ENCODE measurements at regions not wholly inside any gene's neighbourhood (a gene's known extent, or its start where the extent isn't known, plus 50 kb on each side); places are given as distances from the start of the nearest gene placed in this dataset.

DNA sequence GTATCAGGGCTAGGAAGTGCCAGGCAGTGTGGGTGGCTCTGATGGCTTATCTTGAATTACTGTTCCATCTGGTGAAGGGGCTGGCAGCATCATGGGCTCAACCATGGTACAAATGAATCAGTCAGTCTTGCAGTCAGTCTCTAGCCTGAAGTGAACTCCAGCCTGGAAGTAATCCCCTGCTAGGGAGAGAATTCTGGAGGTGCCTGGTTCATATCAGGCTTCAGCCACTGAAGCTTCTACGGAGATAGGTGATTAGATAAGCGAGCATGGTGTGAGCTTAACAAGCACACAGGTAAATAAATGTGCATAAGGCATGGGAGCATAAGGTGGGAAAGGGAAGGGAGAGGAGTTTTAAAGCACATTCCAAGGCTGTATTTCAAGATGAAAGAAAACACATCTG, 541.7 kb downstream of the MBD2 start:
- H3K14ac ChIP-seq (replicated peaks; ENCODE audit: low read depth, low read length): no peak overlapping the region
- H2AFZ ChIP-seq (replicated peaks; ENCODE audit: low read length, poor library complexity): no peak overlapping the region
- H3K9me3 ChIP-seq (ENCODE audit: control insufficient read depth, insufficient read depth, low read length): peaks cover 10% of the 10 kb centered on the region
- ChIA-PET POLR2A (ENCODE audit: unreplicated experiment) (no interaction called here), CTCF (no interaction called here)
- H3K4me3 ChIP-seq (ENCODE audit: insufficient read depth, low read depth, low read length): no peak overlapping the region
- H3K27ac ChIP-seq (ENCODE audit: insufficient read depth, low read length): no peak overlapping the region
- H2BK15ac ChIP-seq (ENCODE audit: low read depth, low read length): no peak overlapping the region
- H2BK20ac ChIP-seq (ENCODE audit: low read depth, low read length): no peak overlapping the region
- no peak overlapping the region for H3K4me2 ChIP-seq (ENCODE audit: low read depth, low read length)
- H3K18ac ChIP-seq (ENCODE audit: low read depth, low read length): no peak overlapping the region
- no peaks in the 10 kb centered on the region for H3K27me3 ChIP-seq (ENCODE audit: control insufficient read depth, insufficient read depth, low read length)
- H4K91ac ChIP-seq (ENCODE audit: insufficient read depth, low read depth, low read length): no peak overlapping the region
- in situ Hi-C loops (cut with MboI; ENCODE audit: low sequenced_read_pairs): loop anchor here (25.0 kb wide), 1 partner anchor 95 kb away; no protein-coding TSS in a partner anchor
- no peak overlapping the region for H3K9ac ChIP-seq (ENCODE audit: low read depth, low read length)
- H2AK5ac ChIP-seq (ENCODE audit: low read depth, low read length): no peak overlapping the region
- dilution Hi-C loops (cut with HindIII; ENCODE audit: low sequenced_read_pairs, unreplicated experiment): no loop called here
- no peaks in the 10 kb centered on the region for H3K79me1 ChIP-seq (ENCODE audit: low read depth in 1 of 2, low read length in 2 of 2)
- H3K9me1 ChIP-seq (ENCODE audit: insufficient read depth, low read length): no peaks in the 10 kb centered on the region
- no peaks in the 10 kb centered on the region for H4K20me1 ChIP-seq (ENCODE audit: insufficient read depth, low read length)
- no peak overlapping the region for H3K4ac ChIP-seq (ENCODE audit: low read depth, low read length)
- no peak overlapping the region for H3K56ac ChIP-seq (ENCODE audit: extremely low read depth, insufficient read depth, low read length)
- no peak overlapping the region for H4K5ac ChIP-seq (ENCODE audit: low read depth, low read length)
- no TSS peak for BruUV-seq (replicated peaks)
- H4K8ac ChIP-seq (ENCODE audit: low read depth in 2 of 2, low read length in 2 of 2): no peak overlapping the region
- no peaks in the 10 kb centered on the region for H3K36me3 ChIP-seq (ENCODE audit: control insufficient read depth, insufficient read depth, low read length)
- 67% methylated on average over 1 of the region's 2 CpGs; no CpG with 5 or more reads in 1 of the 2 experiments for WGBS, 2 experiments (ENCODE audit: extremely low coverage in 2 of 2, insufficient read length in 1 of 2)
- ATAC-seq (ENCODE audit: low read depth) (no peak), DNase-seq (no peak)
- H2BK120ac ChIP-seq (ENCODE audit: low read depth, low read length): no peak overlapping the region
- H3K4me1 ChIP-seq (ENCODE audit: control insufficient read depth, insufficient read depth, low read length): no peaks in the 10 kb centered on the region
- H2AK9ac ChIP-seq (replicated peaks; ENCODE audit: low read depth, low read length, poor library complexity): no peak overlapping the region
- no peak overlapping the region for H2BK5ac ChIP-seq (ENCODE audit: low read depth, low read length, poor library complexity, severe bottlenecking)
- H3K23ac ChIP-seq (ENCODE audit: low read depth, low read length): no peak overlapping the region
- intact Hi-C loops (cut with micrococcal nuclease): no loop called here
- TF ChIP-seq MAFK (IDR thresholded peaks at IDR 0.05; ENCODE audit: low read depth, low read length) (no peak), NFE2L2 (IDR thresholded peaks at IDR 0.05; ENCODE audit: low read depth, low read length) (no peak)
- TF ChIP-seq, protein P1, sequence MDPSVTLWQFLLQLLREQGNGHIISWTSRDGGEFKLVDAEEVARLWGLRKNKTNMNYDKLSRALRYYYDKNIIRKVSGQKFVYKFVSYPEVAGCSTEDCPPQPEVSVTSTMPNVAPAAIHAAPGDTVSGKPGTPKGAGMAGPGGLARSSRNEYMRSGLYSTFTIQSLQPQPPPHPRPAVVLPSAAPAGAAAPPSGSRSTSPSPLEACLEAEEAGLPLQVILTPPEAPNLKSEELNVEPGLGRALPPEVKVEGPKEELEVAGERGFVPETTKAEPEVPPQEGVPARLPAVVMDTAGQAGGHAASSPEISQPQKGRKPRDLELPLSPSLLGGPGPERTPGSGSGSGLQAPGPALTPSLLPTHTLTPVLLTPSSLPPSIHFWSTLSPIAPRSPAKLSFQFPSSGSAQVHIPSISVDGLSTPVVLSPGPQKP (IDR thresholded peaks at IDR 0.05; ENCODE audit: borderline replicate concordance, low read depth, low read length): no peak

Data from IMR-90 (cell line).